A549 (cell line): ENCODE measurements at regions not wholly inside any gene's neighbourhood (a gene's known extent, or its start where the extent isn't known, plus 50 kb on each side); places are given as distances from the start of the nearest gene placed in this dataset.
"Not testable (repeated sequence)": the region's sequence is repeated elsewhere in the genome, so short reads cannot be mapped to it uniquely, and the experiment has no call there.

Experiments used
- BHLHE40 ChIP-seq: IDR thresholded peaks from 2 replicates; pipeline ENCODE4 v1.6.1; 2012; ENCODE audit warnings: low read depth, low read length, inconsistent platforms
- CTCF ChIP-seq: fragments of >200 bp; sonication (Bioruptor Twin); formaldehyde crosslinking; IDR thresholded peaks from 3 replicates; pipeline ENCODE4 v1.5.1; 2016
- RFX5 ChIP-seq: fragments of 450-650 bp; IDR thresholded peaks from 2 replicates; pipeline ENCODE4 v1.7.1; 2014; ENCODE audit warnings: antibody characterized with exemption, mild to moderate bottlenecking, moderate library complexity
- TF ChIP-seq, protein P1 (sequence below): IDR thresholded peaks from 2 replicates; pipeline ENCODE4 v1.6.1; 2012

GRCh38 chr11:134955970-134956369, 543.9 kb upstream of the B3GAT1 start:
- not testable (repeated sequence) for TF ChIP-seq BHLHE40, RFX5, CTCF
- TF ChIP-seq, protein P1, sequence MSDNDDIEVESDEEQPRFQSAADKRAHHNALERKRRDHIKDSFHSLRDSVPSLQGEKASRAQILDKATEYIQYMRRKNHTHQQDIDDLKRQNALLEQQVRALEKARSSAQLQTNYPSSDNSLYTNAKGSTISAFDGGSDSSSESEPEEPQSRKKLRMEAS, result not testable (repeated sequence)
